ENCODE measurements at regions not wholly inside any gene's neighbourhood (a gene's known extent, or its start where the extent isn't known, plus 50 kb on each side); places are given as distances from the start of the nearest gene placed in this dataset.
"Not testable (repeated sequence)": the region's sequence is repeated elsewhere in the genome, so short reads cannot be mapped to it uniquely, and the experiment has no call there.

GRCh38 chr1:70554341-70554740 is 143.3 kb downstream of the CTH start:
- no peak for DNase-seq (ENCODE audit: low spot score)

- DNase-seq (ENCODE audit: low spot score): no peak
Observed at GRCh38 chr1:70556541-70556940, 145.5 kb downstream of the CTH start.

- DNase-seq (ENCODE audit: low spot score): no peak
Observed at GRCh38 chr1:70567167-70567566, 156.1 kb downstream of the CTH start.

GRCh38 chr1:70571191-70571590 is 160.1 kb downstream of the CTH start:
- no peak for DNase-seq (ENCODE audit: low spot score)

- DNase-seq (ENCODE audit: low spot score): no peak
Observed at GRCh38 chr1:70573317-70573843, 162.3 kb downstream of the CTH start.

- no peak for DNase-seq (ENCODE audit: low spot score)
Observed at GRCh38 chr1:70581661-70582060, 170.6 kb downstream of the CTH start.

- no peak for DNase-seq (ENCODE audit: low spot score)
Observed at GRCh38 chr1:70583522-70583921, 172.5 kb downstream of the CTH start.

GRCh38 chr1:70586046-70586445 is 175.0 kb downstream of the CTH start:
- peak; percentile 22 for DNase-seq (ENCODE audit: low spot score)

GRCh38 chr1:70587872-70588366 is 176.9 kb downstream of the CTH start:
- DNase-seq (ENCODE audit: low spot score): no peak

GRCh38 chr1:70593551-70593950 is 182.5 kb downstream of the CTH start:
- DNase-seq (ENCODE audit: low spot score): not testable (repeated sequence)

GRCh38 chr1:70608815-70609214 is 197.7 kb downstream of the CTH start:
- DNase-seq (ENCODE audit: low spot score): no peak

GRCh38 chr1:70610164-70610563 is 199.1 kb downstream of the CTH start:
- not testable (repeated sequence) for DNase-seq (ENCODE audit: low spot score)

- DNase-seq (ENCODE audit: low spot score): no peak
Observed at GRCh38 chr1:70616946-70617345, 205.9 kb downstream of the CTH start.

GRCh38 chr1:70617728-70618127 is 206.7 kb downstream of the CTH start:
- no peak for DNase-seq (ENCODE audit: low spot score)

- no peak for DNase-seq (ENCODE audit: low spot score)
Observed at GRCh38 chr1:70627910-70628309, 216.8 kb downstream of the CTH start.

- DNase-seq (ENCODE audit: low spot score): no peak
Observed at GRCh38 chr1:70628973-70629372, 217.9 kb downstream of the CTH start.

- no peak for DNase-seq (ENCODE audit: low spot score)
Observed at GRCh38 chr1:70633004-70633403, 221.9 kb downstream of the CTH start.

- no peak for DNase-seq (ENCODE audit: low spot score)
Observed at GRCh38 chr1:70635868-70636267, 224.8 kb downstream of the CTH start.

- no peak for DNase-seq (ENCODE audit: low spot score)
Observed at GRCh38 chr1:70641868-70642267, 230.8 kb downstream of the CTH start.

- no peak for DNase-seq (ENCODE audit: low spot score)
Observed at GRCh38 chr1:70656361-70656760, 245.3 kb downstream of the CTH start.

GRCh38 chr1:70659891-70660290 is 248.8 kb downstream of the CTH start:
- no peak for DNase-seq (ENCODE audit: low spot score)

GRCh38 chr1:70666381-70667140 is 255.5 kb downstream of the CTH start:
- DNase-seq (ENCODE audit: low spot score): no peak

GRCh38 chr1:70667494-70668170 is 256.6 kb downstream of the CTH start:
- no peak for DNase-seq (ENCODE audit: low spot score)
